Smooth muscle cell (in vitro differentiated cells): ENCODE measurements at regions not wholly inside any gene's neighbourhood (a gene's known extent, or its start where the extent isn't known, plus 50 kb on each side); places are given as distances from the start of the nearest gene placed in this dataset.
A peak's percentile ranks its signal among the peaks of the same experiment; 100 is the strongest.

Experiments used
- DNase-seq: peaks from one replicate; lab custom pipeline; 2025; ENCODE audit not compliant: unreplicated experiment; lab: John Stamatoyannopoulos, UW
- H2AFZ ChIP-seq: fragments of 200-600 bp; sonication (generic); 2 replicates; pipeline ENCODE4 v1.6.0; 2016; ENCODE audit warnings: antibody characterized with exemption, low read depth, mild to moderate bottlenecking
- H3F3A ChIP-seq: fragments of 200-600 bp; sonication (generic); 2 replicates; pipeline ENCODE4 v1.6.0; 2017; ENCODE audit warnings: antibody characterized with exemption, low read depth
- H3K27ac ChIP-seq: fragments of 200-600 bp; sonication (generic); 2 replicates; pipeline ENCODE4 v1.5.1; 2016; ENCODE audit warnings: low read depth, mild to moderate bottlenecking
- H3K27me3 ChIP-seq: fragments of 200-600 bp; sonication (generic); 2 replicates; pipeline ENCODE4 v1.6.1; 2016; ENCODE audit warnings: low read depth, mild to moderate bottlenecking
- H3K36me3 ChIP-seq: fragments of 200-600 bp; sonication (generic); 2 replicates; pipeline ENCODE4 v1.5.1; 2016; ENCODE audit warnings: low read depth
- H3K4me1 ChIP-seq: fragments of 200-600 bp; sonication (generic); 2 replicates; pipeline ENCODE4 v1.5.1; 2016; ENCODE audit warnings: low read depth
- H3K4me2 ChIP-seq: fragments of 200-600 bp; sonication (generic); 2 replicates; pipeline ENCODE4 v1.6.0; 2016; ENCODE audit warnings: mild to moderate bottlenecking
- H3K4me3 ChIP-seq: fragments of 200-600 bp; sonication (generic); 2 replicates; pipeline ENCODE4 v1.5.1; 2016; ENCODE audit warnings: mild to moderate bottlenecking
- H3K79me2 ChIP-seq: fragments of 200-600 bp; sonication (generic); 2 replicates; pipeline ENCODE4 v1.6.0; 2016; ENCODE audit warnings: low read depth, mild to moderate bottlenecking
- H3K9ac ChIP-seq: fragments of 200-600 bp; sonication (generic); 2 replicates; pipeline ENCODE4 v1.6.0; 2016; ENCODE audit warnings: low read depth
- H3K9me3 ChIP-seq: fragments of 200-600 bp; sonication (generic); replicated peaks from 2 replicates; pipeline ENCODE4 v1.5.1; 2016; ENCODE audit warnings: low read depth
- H4K20me1 ChIP-seq: fragments of 200-600 bp; sonication (generic); 2 replicates; pipeline ENCODE4 v1.6.0; 2016; ENCODE audit warnings: low read depth
- WGBS: methylation state at CpG from one replicate; pipeline ENCODE4 v1.1.7; 2016; ENCODE audit warnings: low lambda C conversion rate; 5-methylcytosine and 5-hydroxymethylcytosine counted together
- TF ChIP-seq, protein P1 (sequence below): fragments of 200-600 bp; sonication (generic); IDR thresholded peaks from 2 replicates; pipeline ENCODE4 v1.5.1; 2017; ENCODE audit warnings: borderline replicate concordance, mild to moderate bottlenecking, antibody characterized with exemption; ENCODE audit not compliant: insufficient read depth, poor library complexity, severe bottlenecking

GRCh38 chr5:28864006-28864405 lies 1825.6 kb upstream of the CDH9 start:
- H3F3A ChIP-seq: no peaks in the 10 kb centered on the region
- H3K4me3 ChIP-seq: no peak overlapping the region
- no peaks in the 10 kb centered on the region for H3K4me1 ChIP-seq
- DNase-seq: no peak
- no peaks in the 10 kb centered on the region for H3K9me3 ChIP-seq
- no peak overlapping the region for H2AFZ ChIP-seq
- H3K27ac ChIP-seq: no peak overlapping the region
- no peaks in the 10 kb centered on the region for H3K27me3 ChIP-seq
- H3K79me2 ChIP-seq: no peaks in the 10 kb centered on the region
- TF ChIP-seq, protein P1, sequence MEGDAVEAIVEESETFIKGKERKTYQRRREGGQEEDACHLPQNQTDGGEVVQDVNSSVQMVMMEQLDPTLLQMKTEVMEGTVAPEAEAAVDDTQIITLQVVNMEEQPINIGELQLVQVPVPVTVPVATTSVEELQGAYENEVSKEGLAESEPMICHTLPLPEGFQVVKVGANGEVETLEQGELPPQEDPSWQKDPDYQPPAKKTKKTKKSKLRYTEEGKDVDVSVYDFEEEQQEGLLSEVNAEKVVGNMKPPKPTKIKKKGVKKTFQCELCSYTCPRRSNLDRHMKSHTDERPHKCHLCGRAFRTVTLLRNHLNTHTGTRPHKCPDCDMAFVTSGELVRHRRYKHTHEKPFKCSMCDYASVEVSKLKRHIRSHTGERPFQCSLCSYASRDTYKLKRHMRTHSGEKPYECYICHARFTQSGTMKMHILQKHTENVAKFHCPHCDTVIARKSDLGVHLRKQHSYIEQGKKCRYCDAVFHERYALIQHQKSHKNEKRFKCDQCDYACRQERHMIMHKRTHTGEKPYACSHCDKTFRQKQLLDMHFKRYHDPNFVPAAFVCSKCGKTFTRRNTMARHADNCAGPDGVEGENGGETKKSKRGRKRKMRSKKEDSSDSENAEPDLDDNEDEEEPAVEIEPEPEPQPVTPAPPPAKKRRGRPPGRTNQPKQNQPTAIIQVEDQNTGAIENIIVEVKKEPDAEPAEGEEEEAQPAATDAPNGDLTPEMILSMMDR: no peak
- H3K9ac ChIP-seq: no peak overlapping the region
- no peaks in the 10 kb centered on the region for H3K36me3 ChIP-seq
- 88% methylated on average over 2 of the region's 2 CpGs for WGBS
- no peak overlapping the region for H3K4me2 ChIP-seq
- no peaks in the 10 kb centered on the region for H4K20me1 ChIP-seq

- H3K4me2 ChIP-seq: no peak overlapping the region
- H3K9me3 ChIP-seq: no peaks in the 10 kb centered on the region
- no peaks in the 10 kb centered on the region for H4K20me1 ChIP-seq
- no peaks in the 10 kb centered on the region for H3K4me1 ChIP-seq
- TF ChIP-seq, protein P1: no peak
- no peaks in the 10 kb centered on the region for H3K79me2 ChIP-seq
- no peak for DNase-seq
- H3K9ac ChIP-seq: no peak overlapping the region
- H3F3A ChIP-seq: no peaks in the 10 kb centered on the region
- H3K4me3 ChIP-seq: no peak overlapping the region
- H2AFZ ChIP-seq: no peak overlapping the region
- no peaks in the 10 kb centered on the region for H3K27me3 ChIP-seq
- 85% methylated on average over 1 of the region's 1 CpG for WGBS
- no peak overlapping the region for H3K27ac ChIP-seq
- no peaks in the 10 kb centered on the region for H3K36me3 ChIP-seq
Observed at GRCh38 chr5:28862860-28863196, 1824.4 kb upstream of the CDH9 start.

- no peak for DNase-seq
- Histone ChIP-seq H3K27me3 (no peaks in the 10 kb centered on the region), H3K9ac (no peak overlapping the region), H3K4me3 (no peak overlapping the region), H3K27ac (no peak overlapping the region), H3K4me2 (no peak overlapping the region), H3K9me3 (no peaks in the 10 kb centered on the region), H3K4me1 (no peaks in the 10 kb centered on the region), H3F3A (no peaks in the 10 kb centered on the region), H2AFZ (no peak overlapping the region), H4K20me1 (no peaks in the 10 kb centered on the region), H3K36me3 (no peaks in the 10 kb centered on the region), H3K79me2 (no peaks in the 10 kb centered on the region)
- 92% methylated on average over 12 of the region's 12 CpGs for WGBS
- TF ChIP-seq, protein P1: no peak
Observed at GRCh38 chr5:28862137-28862859, 1823.9 kb upstream of the CDH9 start.

DNA sequence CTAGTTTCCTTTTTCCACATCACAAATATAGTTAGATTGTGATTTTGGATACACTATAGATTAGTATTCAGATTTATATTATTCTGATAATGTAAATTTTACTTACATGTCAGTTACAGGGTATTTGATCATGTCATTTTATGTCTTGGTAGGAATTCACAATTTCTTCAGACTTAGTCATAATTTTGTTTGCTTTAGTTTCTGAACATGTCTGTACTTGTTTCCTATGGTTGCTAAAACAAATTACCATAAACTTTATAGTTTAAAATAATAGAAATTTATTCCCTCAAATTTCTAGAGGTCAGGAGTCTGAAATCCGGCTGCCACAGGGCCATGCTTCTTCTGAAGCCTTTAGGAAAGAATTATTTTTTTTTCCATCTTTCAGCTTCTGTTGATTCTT lies 1817.2 kb upstream of the CDH9 start:
- TF ChIP-seq, protein P1: no peak
- Histone ChIP-seq H4K20me1 (no peaks in the 10 kb centered on the region), H3K27ac (no peak overlapping the region), H2AFZ (peak overlapping the region; percentile 65), H3K9ac (no peak overlapping the region), H3K36me3 (no peaks in the 10 kb centered on the region), H3K4me3 (no peak overlapping the region), H3K9me3 (no peaks in the 10 kb centered on the region), H3K4me2 (no peak overlapping the region), H3K27me3 (no peaks in the 10 kb centered on the region), H3K4me1 (no peaks in the 10 kb centered on the region), H3K79me2 (no peaks in the 10 kb centered on the region), H3F3A (no peaks in the 10 kb centered on the region)
- DNase-seq: no peak
- WGBS: 96% methylated on average over 1 of the region's 1 CpG
